Stomach (tissue), 8 donors: ENCODE measurements at regions not wholly inside any gene's neighbourhood (a gene's known extent, or its start where the extent isn't known, plus 50 kb on each side); places are given as distances from the start of the nearest gene placed in this dataset.

Experiments used
- DNase-seq, 2 donors: peaks; one replicate each; pipeline versions ENCODE4 v3.0.0 to v3.0.0-alpha.2; 2013 to 2019
- H3K27ac ChIP-seq, 5 donors: fragments of 200-600 bp in 4 of 5; sonication (generic) in 4 of 5; one replicate each; pipeline ENCODE4 v1.5.1; 2013 to 2019; ENCODE audit warnings: mild to moderate bottlenecking in 1 of 5, moderate library complexity in 1 of 5
- H3K27me3 ChIP-seq, 3 donors: fragments of 200-600 bp; sonication (generic); one replicate each; pipeline ENCODE4 v1.5.1; 2017 to 2019; ENCODE audit warnings: mixed run types in 1 of 3
- H3K36me3 ChIP-seq, 4 donors: fragments of 200-600 bp; sonication (generic); 1 replicate in 3 of 4; 2 replicates in 1 of 4; pipeline ENCODE4 v1.5.1; 2016 to 2019
- H3K4me1 ChIP-seq, 4 donors: fragments of 200-600 bp; sonication (generic); one replicate each; pipeline ENCODE4 v1.5.1; 2016 to 2019
- H3K4me3 ChIP-seq, 4 donors: fragments of 200-600 bp; sonication (generic) in 3 of 4; one replicate each; pipeline ENCODE4 v1.5.1; 2016 to 2019; ENCODE audit warnings: mild to moderate bottlenecking in 1 of 4
- H3K9me3 ChIP-seq, 4 donors: fragments of 200-600 bp; sonication (generic); one replicate each; pipeline ENCODE4 v1.5.1; 2016 to 2019
- EP300 ChIP-seq: sonication (generic); formaldehyde crosslinking; IDR thresholded peaks from one replicate; pipeline ENCODE4 v1.6.1; 2017; ENCODE audit warnings: antibody characterized with exemption
- POLR2A ChIP-seq, 4 donors: fragments of 450-650 bp; IDR thresholded peaks; one replicate each; pipeline ENCODE4 v1.6.1; 2016; ENCODE audit warnings: antibody characterized with exemption in 4 of 4, control low read depth in 2 of 4, mild to moderate bottlenecking in 1 of 4, moderate library complexity in 1 of 4
- POLR2AphosphoS5 ChIP-seq, 3 donors: sonication (generic); formaldehyde crosslinking; IDR thresholded peaks; one replicate each; pipeline ENCODE4 v1.6.1; 2016; ENCODE audit warnings: antibody characterized with exemption in 3 of 3
- WGBS, 5 donors: extraction: QIAGEN DNeasy Blood & Tissue Kit in 3 of 5; methylation state at CpG; one replicate each; pipeline versions ENCODE4 v1.1.5 to v1.1.7; 2013 to 2018; 5-methylcytosine and 5-hydroxymethylcytosine counted together
- intact Hi-C: fragments of 100-400 bp; cut with DNase I; formaldehyde crosslinking; loops from one replicate; pipeline ENCODE4 v1.15.1; 2023; ENCODE audit warnings: low total_unique reads
- TF ChIP-seq, protein P1 (sequence below), 7 experiments: fragments of 450-650 bp in 4 of 7; fragments of 200-600 bp in 3 of 7; sonication (generic) in 3 of 7; IDR thresholded peaks; one replicate each; pipeline ENCODE4 v1.5.1; 2016 to 2019; ENCODE audit warnings: antibody characterized with exemption in 7 of 7, control low read depth in 2 of 7, mild to moderate bottlenecking in 1 of 7
- donor health status: healthy with polysubstance abuse.
- donor health status: Bipolar disorder and iron deficiency.
- donor health status: healthy.

DNA sequence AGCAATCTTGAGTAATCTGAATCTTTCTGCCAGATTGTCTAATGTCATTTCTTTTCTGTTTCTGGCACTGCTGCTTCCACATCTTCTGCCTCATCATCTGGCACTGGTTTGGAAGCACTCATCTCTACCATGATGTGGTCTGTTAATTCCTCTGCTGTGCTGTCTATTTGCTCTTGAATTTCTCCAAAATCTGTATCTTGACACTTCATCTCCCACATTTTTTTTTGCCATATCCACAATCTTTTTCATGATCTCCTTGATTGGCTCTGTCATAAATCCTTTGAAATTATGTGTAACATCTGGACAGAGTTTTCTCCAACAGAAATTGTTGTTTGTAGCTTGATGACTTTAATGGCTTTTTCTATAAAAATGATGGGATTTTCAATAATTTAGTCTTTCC, 417.8 kb upstream of the MANEA start:
- no peaks in the 10 kb centered on the region for H3K27me3 ChIP-seq
- no peaks in the 10 kb centered on the region for H3K36me3 ChIP-seq
- no peaks in the 10 kb centered on the region for H3K4me1 ChIP-seq
- H3K9me3 ChIP-seq: no peaks in the 10 kb centered on the region
- TF ChIP-seq POLR2A (IDR thresholded peaks at IDR 0.05) (no peak), POLR2AphosphoS5 (IDR thresholded peaks at IDR 0.05) (no peak), EP300 (no peak)
- TF ChIP-seq, protein P1, sequence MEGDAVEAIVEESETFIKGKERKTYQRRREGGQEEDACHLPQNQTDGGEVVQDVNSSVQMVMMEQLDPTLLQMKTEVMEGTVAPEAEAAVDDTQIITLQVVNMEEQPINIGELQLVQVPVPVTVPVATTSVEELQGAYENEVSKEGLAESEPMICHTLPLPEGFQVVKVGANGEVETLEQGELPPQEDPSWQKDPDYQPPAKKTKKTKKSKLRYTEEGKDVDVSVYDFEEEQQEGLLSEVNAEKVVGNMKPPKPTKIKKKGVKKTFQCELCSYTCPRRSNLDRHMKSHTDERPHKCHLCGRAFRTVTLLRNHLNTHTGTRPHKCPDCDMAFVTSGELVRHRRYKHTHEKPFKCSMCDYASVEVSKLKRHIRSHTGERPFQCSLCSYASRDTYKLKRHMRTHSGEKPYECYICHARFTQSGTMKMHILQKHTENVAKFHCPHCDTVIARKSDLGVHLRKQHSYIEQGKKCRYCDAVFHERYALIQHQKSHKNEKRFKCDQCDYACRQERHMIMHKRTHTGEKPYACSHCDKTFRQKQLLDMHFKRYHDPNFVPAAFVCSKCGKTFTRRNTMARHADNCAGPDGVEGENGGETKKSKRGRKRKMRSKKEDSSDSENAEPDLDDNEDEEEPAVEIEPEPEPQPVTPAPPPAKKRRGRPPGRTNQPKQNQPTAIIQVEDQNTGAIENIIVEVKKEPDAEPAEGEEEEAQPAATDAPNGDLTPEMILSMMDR (IDR thresholded peaks at IDR 0.05): no peak
- intact Hi-C loops: no loop called here
- no peak for DNase-seq
- no peak overlapping the region for H3K27ac ChIP-seq
- H3K4me3 ChIP-seq: no peak overlapping the region

DNA sequence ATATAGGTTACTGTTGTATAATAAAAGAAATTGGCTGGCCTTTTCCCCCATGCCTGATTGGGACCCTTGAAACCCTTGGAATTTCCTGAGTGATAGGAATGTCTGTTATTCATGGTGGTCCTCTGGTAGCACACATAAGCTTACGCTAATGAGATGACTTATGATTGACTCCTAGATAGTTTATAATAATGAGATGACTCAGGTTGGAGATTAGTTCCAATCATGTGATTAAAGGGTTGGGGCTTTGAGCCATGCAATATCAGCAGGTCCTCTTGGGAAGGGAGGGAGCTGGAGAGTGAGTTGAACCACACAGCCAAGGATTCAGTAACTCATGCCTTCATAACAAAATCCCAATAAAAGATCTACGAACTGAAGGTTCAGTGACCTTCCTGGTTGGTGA, 407.6 kb upstream of the MANEA start:
- WGBS, 5 donors: 34 to 65% (median 51%) methylated on average over 2 of the region's 2 CpGs
- no peak for DNase-seq
- Histone ChIP-seq H3K36me3 (no peaks in the 10 kb centered on the region), H3K4me3 (no peak overlapping the region), H3K27me3 (no peaks in the 10 kb centered on the region), H3K27ac (no peak overlapping the region), H3K9me3 (no peaks in the 10 kb centered on the region), H3K4me1 (no peaks in the 10 kb centered on the region)
- intact Hi-C loops: no loop called here
- TF ChIP-seq POLR2A (IDR thresholded peaks at IDR 0.05) (no peak), POLR2AphosphoS5 (IDR thresholded peaks at IDR 0.05) (no peak), EP300 (no peak)
- TF ChIP-seq, protein P1 (IDR thresholded peaks at IDR 0.05): no peak

DNA sequence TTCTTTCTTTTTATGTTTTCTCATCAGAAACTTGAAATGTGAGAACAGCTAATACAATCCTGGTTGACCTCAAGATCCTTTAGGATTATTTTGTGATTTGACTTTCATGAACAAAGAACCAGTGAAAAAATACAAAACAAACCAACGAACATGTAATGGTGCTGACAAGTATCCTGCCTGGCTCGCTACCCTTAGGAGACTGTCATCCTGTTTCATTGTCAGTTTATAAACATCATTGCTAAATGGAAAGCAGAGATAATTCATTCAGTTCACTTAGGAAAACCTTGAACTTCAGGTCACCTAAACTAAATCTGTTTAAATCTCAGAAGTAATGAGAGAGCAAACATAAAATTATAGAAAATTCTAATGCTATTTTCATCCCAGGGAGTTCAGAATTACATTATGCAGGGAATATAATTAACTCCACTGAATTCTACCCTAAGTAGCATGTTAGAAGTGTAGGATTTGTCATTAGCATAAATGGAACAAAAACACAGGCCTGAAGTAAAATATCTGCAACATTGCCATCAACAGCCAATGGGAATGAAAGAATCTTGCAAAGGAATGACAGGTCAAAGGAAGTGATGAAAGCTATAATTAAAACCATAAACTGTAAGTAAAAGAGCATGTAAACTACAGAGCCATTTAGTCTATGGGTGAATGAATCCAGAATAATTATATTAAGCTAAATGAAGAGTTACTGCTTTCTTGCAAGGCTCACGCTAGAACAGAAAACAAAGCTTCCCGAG, 401.2 kb upstream of the MANEA start:
- no peaks in the 10 kb centered on the region for H3K9me3 ChIP-seq
- no peak for DNase-seq
- no peaks in the 10 kb centered on the region for H3K36me3 ChIP-seq
- WGBS, 5 donors: 48 to 64% (median 54%) methylated on average over 4 of the region's 4 CpGs
- H3K4me3 ChIP-seq: no peak overlapping the region
- TF ChIP-seq POLR2AphosphoS5 (IDR thresholded peaks at IDR 0.05) (no peak), POLR2A (IDR thresholded peaks at IDR 0.05) (no peak), EP300 (no peak)
- TF ChIP-seq, protein P1 (IDR thresholded peaks at IDR 0.05): no peak
- intact Hi-C loops: no loop called here
- no peaks in the 10 kb centered on the region for H3K27me3 ChIP-seq
- no peak overlapping the region for H3K27ac ChIP-seq
- no peaks in the 10 kb centered on the region for H3K4me1 ChIP-seq

DNA sequence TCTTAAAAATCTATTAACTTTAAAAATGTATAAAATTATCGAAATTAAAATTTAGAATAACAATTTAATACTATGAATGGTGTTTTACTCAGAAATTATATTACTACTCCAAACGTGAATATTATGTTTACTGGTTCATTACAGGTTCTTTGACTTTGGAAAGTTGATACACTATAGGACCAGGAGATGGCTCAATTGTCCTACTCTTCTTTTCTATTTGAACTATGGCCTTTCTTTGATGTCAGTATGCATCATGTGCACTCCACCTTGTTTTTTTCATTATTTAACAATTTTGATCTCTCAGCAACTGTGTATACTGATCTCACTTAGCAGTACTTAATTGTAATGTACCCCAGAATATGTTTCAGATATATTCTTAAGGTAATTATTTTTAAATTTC, 391.5 kb upstream of the MANEA start:
- Histone ChIP-seq H3K27me3 (no peaks in the 10 kb centered on the region), H3K27ac (no peak overlapping the region), H3K4me1 (no peaks in the 10 kb centered on the region), H3K9me3 (no peaks in the 10 kb centered on the region), H3K36me3 (no peaks in the 10 kb centered on the region), H3K4me3 (no peak overlapping the region)
- DNase-seq: no peak
- TF ChIP-seq POLR2AphosphoS5 (IDR thresholded peaks at IDR 0.05) (no peak), POLR2A (IDR thresholded peaks at IDR 0.05) (no peak), EP300 (no peak)
- TF ChIP-seq, protein P1 (IDR thresholded peaks at IDR 0.05): no peak
- whole genome bisulfite sequencing, 5 donors: 30 to 57% (median 39%) methylated on average over 2 of the region's 2 CpGs
- intact Hi-C loops: no loop called here
